Fibroblast of upper back skin (primary cell): ENCODE measurements at regions not wholly inside any gene's neighbourhood (a gene's known extent, or its start where the extent isn't known, plus 50 kb on each side); places are given as distances from the start of the nearest gene placed in this dataset.

ENCODE experiments used
- DNase-seq: peaks from one replicate; pipeline ENCODE4 v3.0.0-alpha.2; 2013

- no peak for DNase-seq
Observed at GRCh38 chr1:208866386-208866955, 622.3 kb upstream of the PLXNA2 start.

GRCh38 chr1:208868554-208868953 is 624.4 kb upstream of the PLXNA2 start:
- DNase-seq: peak; percentile 65

GRCh38 chr1:208874915-208875314 is 630.7 kb upstream of the PLXNA2 start:
- no peak for DNase-seq

GRCh38 chr1:208879022-208879421 is 634.8 kb upstream of the PLXNA2 start:
- DNase-seq: no peak

- peak; percentile 57 for DNase-seq
Observed at GRCh38 chr1:208880433-208881100, 636.4 kb upstream of the PLXNA2 start.

GRCh38 chr1:208885060-208885459 is 640.9 kb upstream of the PLXNA2 start:
- no peak for DNase-seq

GRCh38 chr1:208885650-208886049 is 641.5 kb upstream of the PLXNA2 start:
- DNase-seq: no peak

- DNase-seq: no peak
Observed at GRCh38 chr1:208888376-208888775, 644.2 kb upstream of the PLXNA2 start.

GRCh38 chr1:208892147-208892546 is 648.0 kb upstream of the PLXNA2 start:
- no peak for DNase-seq

- no peak for DNase-seq
Observed at GRCh38 chr1:208893251-208893650, 649.1 kb upstream of the PLXNA2 start.

GRCh38 chr1:208895181-208895580 is 651.0 kb upstream of the PLXNA2 start:
- no peak for DNase-seq

GRCh38 chr1:208895820-208896219 is 651.6 kb upstream of the PLXNA2 start:
- DNase-seq: no peak

GRCh38 chr1:208896768-208897167 is 652.6 kb upstream of the PLXNA2 start:
- DNase-seq: no peak

- DNase-seq: no peak
Observed at GRCh38 chr1:208899438-208899837, 655.3 kb upstream of the PLXNA2 start.

- DNase-seq: no peak
Observed at GRCh38 chr1:208903251-208903905, 659.2 kb upstream of the PLXNA2 start.

- no peak for DNase-seq
Observed at GRCh38 chr1:208907790-208908189, 663.6 kb upstream of the PLXNA2 start.

- DNase-seq: no peak
Observed at GRCh38 chr1:208909011-208909984, 665.1 kb upstream of the PLXNA2 start.

GRCh38 chr1:208910161-208910560 is 666.0 kb upstream of the PLXNA2 start:
- DNase-seq: no peak

- no peak for DNase-seq
Observed at GRCh38 chr1:208917281-208917680, 666.2 kb upstream of the CAMK1G start.

GRCh38 chr1:208917723-208918122 is 665.8 kb upstream of the CAMK1G start:
- DNase-seq: no peak

GRCh38 chr1:208918160-208918559 is 665.4 kb upstream of the CAMK1G start:
- DNase-seq: no peak

GRCh38 chr1:208919371-208919770 is 664.1 kb upstream of the CAMK1G start:
- peak; percentile 22 for DNase-seq

GRCh38 chr1:208921259-208921658 is 662.3 kb upstream of the CAMK1G start:
- DNase-seq: no peak
